HL-60 (cell line): ENCODE measurements at regions not wholly inside any gene's neighbourhood (a gene's known extent, or its start where the extent isn't known, plus 50 kb on each side); places are given as distances from the start of the nearest gene placed in this dataset.

Source experiments
- GABPA ChIP-seq: IDR thresholded peaks from 2 replicates; pipeline ENCODE4 v1.6.1; 2012; ENCODE audit warnings: low read depth
- POLR2AphosphoS5 ChIP-seq: IDR thresholded peaks from 2 replicates; pipeline ENCODE4 v1.6.1; 2012; ENCODE audit warnings: low read depth
- TF ChIP-seq, protein P1 (sequence below): IDR thresholded peaks from one replicate; pipeline ENCODE4 v1.5.1; 2011; ENCODE audit warnings: low read length, control low read depth, inconsistent platforms; ENCODE audit not compliant: insufficient read depth
- TF ChIP-seq, protein P2 (sequence below): IDR thresholded peaks from 2 replicates; pipeline ENCODE4 v1.6.1; 2012; ENCODE audit warnings: low read depth; ENCODE audit not compliant: insufficient replicate concordance

DNA sequence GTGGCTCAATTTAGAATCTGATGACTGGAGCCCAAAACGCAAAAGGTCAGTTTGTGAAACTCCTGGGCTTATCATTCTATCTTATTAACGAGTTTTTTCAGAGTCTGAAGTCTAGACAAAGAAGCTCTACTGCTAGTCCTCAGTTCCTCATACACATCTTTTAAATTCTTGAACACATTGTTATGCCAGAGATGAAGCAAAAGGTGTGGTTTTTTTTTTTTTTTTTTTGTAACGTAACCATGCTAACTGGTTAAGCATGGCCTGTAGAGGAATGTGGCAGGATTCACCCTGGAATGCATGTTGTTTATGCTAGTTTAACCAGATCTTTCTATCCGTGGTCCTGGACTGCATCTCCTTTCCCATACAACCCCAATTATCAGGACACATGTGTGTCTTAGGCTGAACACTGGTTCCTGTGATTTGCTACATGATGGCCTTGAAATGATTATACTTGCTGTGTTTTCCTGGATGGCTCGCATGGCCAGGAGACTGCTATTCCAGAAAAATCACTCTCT, 79.3 kb upstream of the MDFIC start:
- TF ChIP-seq, protein P1, sequence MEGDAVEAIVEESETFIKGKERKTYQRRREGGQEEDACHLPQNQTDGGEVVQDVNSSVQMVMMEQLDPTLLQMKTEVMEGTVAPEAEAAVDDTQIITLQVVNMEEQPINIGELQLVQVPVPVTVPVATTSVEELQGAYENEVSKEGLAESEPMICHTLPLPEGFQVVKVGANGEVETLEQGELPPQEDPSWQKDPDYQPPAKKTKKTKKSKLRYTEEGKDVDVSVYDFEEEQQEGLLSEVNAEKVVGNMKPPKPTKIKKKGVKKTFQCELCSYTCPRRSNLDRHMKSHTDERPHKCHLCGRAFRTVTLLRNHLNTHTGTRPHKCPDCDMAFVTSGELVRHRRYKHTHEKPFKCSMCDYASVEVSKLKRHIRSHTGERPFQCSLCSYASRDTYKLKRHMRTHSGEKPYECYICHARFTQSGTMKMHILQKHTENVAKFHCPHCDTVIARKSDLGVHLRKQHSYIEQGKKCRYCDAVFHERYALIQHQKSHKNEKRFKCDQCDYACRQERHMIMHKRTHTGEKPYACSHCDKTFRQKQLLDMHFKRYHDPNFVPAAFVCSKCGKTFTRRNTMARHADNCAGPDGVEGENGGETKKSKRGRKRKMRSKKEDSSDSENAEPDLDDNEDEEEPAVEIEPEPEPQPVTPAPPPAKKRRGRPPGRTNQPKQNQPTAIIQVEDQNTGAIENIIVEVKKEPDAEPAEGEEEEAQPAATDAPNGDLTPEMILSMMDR = no peak
- TF ChIP-seq, protein P2, sequence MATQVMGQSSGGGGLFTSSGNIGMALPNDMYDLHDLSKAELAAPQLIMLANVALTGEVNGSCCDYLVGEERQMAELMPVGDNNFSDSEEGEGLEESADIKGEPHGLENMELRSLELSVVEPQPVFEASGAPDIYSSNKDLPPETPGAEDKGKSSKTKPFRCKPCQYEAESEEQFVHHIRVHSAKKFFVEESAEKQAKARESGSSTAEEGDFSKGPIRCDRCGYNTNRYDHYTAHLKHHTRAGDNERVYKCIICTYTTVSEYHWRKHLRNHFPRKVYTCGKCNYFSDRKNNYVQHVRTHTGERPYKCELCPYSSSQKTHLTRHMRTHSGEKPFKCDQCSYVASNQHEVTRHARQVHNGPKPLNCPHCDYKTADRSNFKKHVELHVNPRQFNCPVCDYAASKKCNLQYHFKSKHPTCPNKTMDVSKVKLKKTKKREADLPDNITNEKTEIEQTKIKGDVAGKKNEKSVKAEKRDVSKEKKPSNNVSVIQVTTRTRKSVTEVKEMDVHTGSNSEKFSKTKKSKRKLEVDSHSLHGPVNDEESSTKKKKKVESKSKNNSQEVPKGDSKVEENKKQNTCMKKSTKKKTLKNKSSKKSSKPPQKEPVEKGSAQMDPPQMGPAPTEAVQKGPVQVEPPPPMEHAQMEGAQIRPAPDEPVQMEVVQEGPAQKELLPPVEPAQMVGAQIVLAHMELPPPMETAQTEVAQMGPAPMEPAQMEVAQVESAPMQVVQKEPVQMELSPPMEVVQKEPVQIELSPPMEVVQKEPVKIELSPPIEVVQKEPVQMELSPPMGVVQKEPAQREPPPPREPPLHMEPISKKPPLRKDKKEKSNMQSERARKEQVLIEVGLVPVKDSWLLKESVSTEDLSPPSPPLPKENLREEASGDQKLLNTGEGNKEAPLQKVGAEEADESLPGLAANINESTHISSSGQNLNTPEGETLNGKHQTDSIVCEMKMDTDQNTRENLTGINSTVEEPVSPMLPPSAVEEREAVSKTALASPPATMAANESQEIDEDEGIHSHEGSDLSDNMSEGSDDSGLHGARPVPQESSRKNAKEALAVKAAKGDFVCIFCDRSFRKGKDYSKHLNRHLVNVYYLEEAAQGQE = no peak
- TF ChIP-seq POLR2AphosphoS5 = no peak
- no peak for TF ChIP-seq GABPA
